GM21528 (cell line): ENCODE measurements at regions not wholly inside any gene's neighbourhood (a gene's known extent, or its start where the extent isn't known, plus 50 kb on each side); places are given as distances from the start of the nearest gene placed in this dataset.
"Not testable (repeated sequence)": the region's sequence is repeated elsewhere in the genome, so short reads cannot be mapped to it uniquely, and the experiment has no call there.

ENCODE experiments used
- ATAC-seq: cut with Tn5 transposase; IDR thresholded peaks from one replicate; pipeline ENCODE4 v1.9.1; 2021; ENCODE audit warnings: mild to moderate bottlenecking, moderate library complexity; ENCODE audit not compliant: unreplicated experiment, low FRiP score

GRCh38 chrX:40883021-40883619 is 147.8 kb upstream of the MED14 start:
- no peak for ATAC-seq

GRCh38 chrX:40885989-40886388 is 150.6 kb upstream of the MED14 start:
- no peak for ATAC-seq

- no peak for ATAC-seq
Observed at GRCh38 chrX:40887476-40887875, 152.1 kb upstream of the MED14 start.

GRCh38 chrX:40891798-40892197 is 156.5 kb upstream of the MED14 start:
- no peak for ATAC-seq

GRCh38 chrX:40893251-40893910 is 158.0 kb upstream of the MED14 start:
- no peak for ATAC-seq

GRCh38 chrX:40895246-40895645 is 159.9 kb upstream of the MED14 start:
- ATAC-seq = no peak

GRCh38 chrX:40897718-40898270 is 162.5 kb upstream of the MED14 start:
- ATAC-seq = no peak

- not testable (repeated sequence) for ATAC-seq
Observed at GRCh38 chrX:40904739-40905138, 169.4 kb upstream of the MED14 start.

GRCh38 chrX:40908026-40908425 is 172.7 kb upstream of the MED14 start:
- ATAC-seq = no peak

- ATAC-seq = no peak
Observed at GRCh38 chrX:40908857-40909475, 173.6 kb upstream of the MED14 start.

- ATAC-seq = no peak
Observed at GRCh38 chrX:40912166-40912565, 173.1 kb upstream of the USP9X start.

- ATAC-seq = no peak
Observed at GRCh38 chrX:40912576-40912975, 172.7 kb upstream of the USP9X start.

- no peak for ATAC-seq
Observed at GRCh38 chrX:40920351-40920750, 164.9 kb upstream of the USP9X start.

GRCh38 chrX:40922307-40922706 is 162.9 kb upstream of the USP9X start:
- ATAC-seq = no peak

GRCh38 chrX:40926739-40927427 is 158.4 kb upstream of the USP9X start:
- not testable (repeated sequence) for ATAC-seq

- no peak for ATAC-seq
Observed at GRCh38 chrX:40928076-40928475, 157.2 kb upstream of the USP9X start.

GRCh38 chrX:40931921-40932320 is 153.3 kb upstream of the USP9X start:
- ATAC-seq = no peak

GRCh38 chrX:40933132-40933705 is 152.0 kb upstream of the USP9X start:
- ATAC-seq = no peak

GRCh38 chrX:40933706-40934425 is 151.4 kb upstream of the USP9X start:
- ATAC-seq = no peak

GRCh38 chrX:40936827-40937226 is 148.4 kb upstream of the USP9X start:
- no peak for ATAC-seq
